ENCODE measurements at regions not wholly inside any gene's neighbourhood (a gene's known extent, or its start where the extent isn't known, plus 50 kb on each side); places are given as distances from the start of the nearest gene placed in this dataset.

- Histone ChIP-seq H3K36me3 (no peaks in the 10 kb centered on the region), H3K27me3 (no peaks in the 10 kb centered on the region), H3K4me1 (no peaks in the 10 kb centered on the region), H3K27ac (peak overlapping the region in 2 of 4 donors; percentile 17 to 35), H3K4me3 (peak overlapping the region; percentile 27 to 47), H3K9me3 (peaks cover 0 to 12% (median 0%) of the 10 kb centered on the region in 3 donors)
- TF ChIP-seq EP300 (IDR thresholded peaks at IDR 0.05) (no peak), POLR2AphosphoS5 (IDR thresholded peaks at IDR 0.05) (peak; percentile 58)
- ATAC-seq = peak; percentile 43
- 27% methylated on average over 7 to 23 of the region's 37 CpGs for WGBS, 2 donors (ENCODE audit: low coverage in 1 of 2)
These were observed 76.6 kb upstream of the SNRPN start for GRCh38 chr15:24878153-24878552.

GRCh38 chr15:24879492-24879891, 75.3 kb upstream of the SNRPN start:
- H3K9me3 ChIP-seq = peaks cover 0 to 12% (median 0%) of the 10 kb centered on the region in 3 donors
- no peaks in the 10 kb centered on the region for H3K36me3 ChIP-seq
- no peak for TF ChIP-seq EP300 (IDR thresholded peaks at IDR 0.05)
- no peak for TF ChIP-seq POLR2A (IDR thresholded peaks at IDR 0.05)
- no peak for TF ChIP-seq CTCF (IDR thresholded peaks at IDR 0.05)
- TF ChIP-seq POLR2AphosphoS5 (IDR thresholded peaks at IDR 0.05) = no peak
- H3K4me1 ChIP-seq = no peaks in the 10 kb centered on the region
- no peak overlapping the region for H3K27ac ChIP-seq
- no peaks in the 10 kb centered on the region for H3K27me3 ChIP-seq
- whole genome bisulfite sequencing, 2 donors (ENCODE audit: low coverage in 1 of 2) = 58 to 79% methylated on average over 2 of the region's 2 CpGs
- no peak overlapping the region for H3K4me3 ChIP-seq
- ATAC-seq = no peak

- WGBS, 2 donors (ENCODE audit: low coverage in 1 of 2) = 54 to 77% methylated on average over 2 to 8 of the region's 8 CpGs
- TF ChIP-seq EP300 (IDR thresholded peaks at IDR 0.05) = no peak
- no peak for TF ChIP-seq POLR2A (IDR thresholded peaks at IDR 0.05)
- TF ChIP-seq POLR2AphosphoS5 (IDR thresholded peaks at IDR 0.05) = no peak
- no peak for TF ChIP-seq CTCF (IDR thresholded peaks at IDR 0.05)
- Histone ChIP-seq H3K27me3 (no peaks in the 10 kb centered on the region), H3K27ac (no peak overlapping the region), H3K36me3 (no peaks in the 10 kb centered on the region), H3K4me3 (no peak overlapping the region), H3K9me3 (peaks cover 0 to 12% (median 0%) of the 10 kb centered on the region in 3 donors), H3K4me1 (no peaks in the 10 kb centered on the region)
- no peak for ATAC-seq
These were observed 74.1 kb upstream of the SNRPN start for GRCh38 chr15:24880663-24881062.

GRCh38 chr15:24886538-24886937, 68.2 kb upstream of the SNRPN start:
- Histone ChIP-seq H3K36me3 (no peaks in the 10 kb centered on the region), H3K9me3 (peaks cover 0 to 7% (median 0%) of the 10 kb centered on the region in 3 donors), H3K27ac (no peak overlapping the region), H3K27me3 (no peaks in the 10 kb centered on the region), H3K4me1 (no peaks in the 10 kb centered on the region), H3K4me3 (no peak overlapping the region)
- ATAC-seq = no peak
- TF ChIP-seq POLR2A (IDR thresholded peaks at IDR 0.05) (no peak), CTCF (IDR thresholded peaks at IDR 0.05) (no peak), POLR2AphosphoS5 (IDR thresholded peaks at IDR 0.05) (no peak), EP300 (IDR thresholded peaks at IDR 0.05) (no peak)
- WGBS, 2 donors (ENCODE audit: low coverage in 1 of 2) = 63 to 65% methylated on average over 3 of the region's 3 CpGs

- WGBS, 2 donors (ENCODE audit: low coverage in 1 of 2) = 53 to 54% methylated on average over 6 to 8 of the region's 8 CpGs
- Histone ChIP-seq H3K9me3 (peaks cover 0 to 5% (median 0%) of the 10 kb centered on the region in 3 donors), H3K4me3 (no peak overlapping the region), H3K27me3 (no peaks in the 10 kb centered on the region), H3K27ac (no peak overlapping the region), H3K36me3 (no peaks in the 10 kb centered on the region), H3K4me1 (no peaks in the 10 kb centered on the region)
- no peak for ATAC-seq
- TF ChIP-seq CTCF (IDR thresholded peaks at IDR 0.05) (no peak), EP300 (IDR thresholded peaks at IDR 0.05) (no peak), POLR2AphosphoS5 (IDR thresholded peaks at IDR 0.05) (no peak), POLR2A (IDR thresholded peaks at IDR 0.05) (no peak)
These were observed 56.0 kb upstream of the SNRPN start for GRCh38 chr15:24898715-24899272.
